NCI-H2029 treated with DMSO at 0.1 percent for 48 hours (cell line): ENCODE measurements at regions not wholly inside any gene's neighbourhood (a gene's known extent, or its start where the extent isn't known, plus 50 kb on each side); places are given as distances from the start of the nearest gene placed in this dataset.

ENCODE experiments used
- DNase-seq: peaks from one replicate; lab custom pipeline; 2025; lab: John Stamatoyannopoulos, UW

GRCh38 chr7:46539892-46540483 lies 618.9 kb upstream of the IGFBP3 start:
- no peak for DNase-seq

GRCh38 chr7:46537191-46537905 lies 616.3 kb upstream of the IGFBP3 start:
- DNase-seq: no peak

DNA sequence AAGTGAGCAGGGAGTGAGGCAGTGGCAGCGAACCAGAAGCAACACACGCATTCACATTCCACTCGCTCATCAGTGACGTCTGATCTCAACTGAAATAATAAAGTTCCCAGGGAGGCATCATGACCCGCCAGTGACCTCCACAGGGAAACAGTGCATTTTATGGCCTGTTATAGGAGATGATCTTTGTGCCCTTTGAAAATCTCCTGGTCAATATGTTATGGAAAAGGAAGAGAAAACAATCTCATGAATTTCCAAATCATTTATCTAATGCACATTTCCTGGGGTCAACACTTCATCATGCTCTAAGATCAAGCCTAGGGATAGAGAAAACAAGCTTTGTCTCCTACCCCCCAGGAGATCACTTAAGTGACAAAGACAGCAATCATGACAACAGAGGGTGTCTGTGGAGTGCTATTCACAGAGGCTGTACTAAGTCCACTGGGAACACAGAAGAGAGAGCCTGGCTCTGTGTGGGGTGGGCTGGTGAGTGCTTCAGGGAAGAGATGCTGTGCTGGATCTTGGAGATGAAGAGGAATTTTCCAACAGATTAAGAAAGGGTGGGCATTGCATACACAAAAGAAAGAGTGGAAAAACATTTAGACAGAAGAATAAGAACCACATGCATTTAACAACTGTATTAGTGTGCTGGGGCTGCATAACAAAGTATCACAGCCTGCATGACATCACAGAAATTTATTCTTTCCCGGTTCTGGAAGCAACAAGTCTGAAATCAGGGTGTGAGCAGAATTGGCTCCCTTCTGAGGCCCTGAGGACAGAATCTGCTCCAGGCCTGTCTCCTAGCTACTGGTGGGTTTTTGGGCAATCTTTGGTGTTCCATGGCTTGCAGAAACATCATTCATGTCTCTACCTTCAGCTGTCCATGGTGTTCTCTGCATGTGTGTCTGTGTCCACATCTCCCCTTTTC lies 613.9 kb upstream of the IGFBP3 start:
- no peak for DNase-seq

DNA sequence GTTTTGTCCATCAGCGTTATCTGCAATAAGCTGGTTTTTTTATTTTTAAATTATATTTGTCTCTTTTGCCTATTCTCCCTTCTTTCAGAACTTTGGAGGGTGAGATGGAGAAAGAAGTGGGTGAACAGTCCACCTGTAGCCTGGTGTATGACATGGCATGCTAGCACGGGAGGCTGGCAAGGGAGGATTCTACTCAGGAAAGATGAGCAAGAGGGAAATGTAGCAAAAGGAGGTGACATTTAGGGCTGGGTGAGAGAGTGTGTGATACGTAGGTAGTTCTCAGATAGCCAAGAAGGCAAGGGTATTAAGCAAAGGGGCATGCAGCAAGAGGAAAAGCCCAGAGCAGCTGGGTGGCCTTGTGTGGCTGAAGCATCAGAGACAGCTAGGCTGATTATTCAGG lies 612.9 kb upstream of the IGFBP3 start:
- no peak for DNase-seq

- no peak for DNase-seq
Measured at GRCh38 chr7:46532571-46532970, 611.5 kb upstream of the IGFBP3 start.

DNA sequence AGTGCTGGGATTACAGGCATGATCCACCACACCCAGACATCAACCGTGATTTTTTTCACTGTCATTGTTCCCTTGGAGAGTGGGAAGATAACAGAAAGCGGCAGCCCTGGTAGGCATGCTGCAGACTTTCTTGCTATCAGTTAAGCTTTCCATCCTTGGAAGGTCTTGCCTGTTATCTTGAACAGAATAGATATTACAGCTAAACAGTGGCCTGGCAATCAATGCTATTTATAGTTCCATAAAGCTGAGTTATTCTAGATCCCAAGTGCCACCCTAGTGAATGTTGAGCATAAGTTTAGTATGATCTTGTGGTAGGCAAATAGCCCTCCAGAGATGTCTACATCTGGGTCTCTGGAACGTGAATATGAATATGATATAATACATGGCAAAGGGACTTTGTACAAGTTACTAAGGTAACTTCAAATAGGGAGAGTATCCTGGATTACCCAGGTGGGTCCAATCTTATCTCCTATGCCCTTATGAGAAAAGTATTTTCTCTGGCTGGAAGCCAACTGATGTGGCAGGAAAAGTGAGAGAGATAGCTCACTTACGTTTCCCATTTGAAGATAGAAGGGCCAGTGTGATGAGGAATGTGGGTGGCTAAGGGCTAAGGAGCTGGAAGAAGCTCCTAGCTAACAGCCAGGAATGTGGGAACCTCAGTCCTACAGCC lies 609.1 kb upstream of the IGFBP3 start:
- DNase-seq: no peak

DNA sequence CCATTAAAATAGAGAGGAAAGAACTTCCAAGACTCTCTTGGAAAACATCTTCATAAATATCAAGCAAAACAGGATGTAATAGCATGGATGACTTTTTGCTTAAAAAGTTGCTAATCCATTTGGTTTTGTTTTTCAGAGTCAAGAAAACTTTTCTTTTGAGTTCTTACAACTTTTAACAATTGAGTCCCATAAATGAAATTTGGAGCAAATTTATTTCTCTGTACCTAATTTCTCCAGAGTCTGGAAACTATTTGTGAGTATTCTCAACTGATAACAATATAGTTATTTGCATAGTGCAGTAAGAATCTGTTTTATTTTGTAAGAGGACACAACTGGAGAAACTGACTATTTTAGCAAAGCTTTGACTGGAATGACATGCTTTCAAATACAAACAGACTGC lies 606.3 kb upstream of the IGFBP3 start:
- no peak for DNase-seq

- DNase-seq: no peak
Measured at GRCh38 chr7:46525876-46526275, 604.8 kb upstream of the IGFBP3 start.

GRCh38 chr7:46524350-46524749 lies 603.3 kb upstream of the IGFBP3 start:
- DNase-seq: no peak

- no peak for DNase-seq
Measured at GRCh38 chr7:46522354-46522906, 601.4 kb upstream of the IGFBP3 start.

DNA sequence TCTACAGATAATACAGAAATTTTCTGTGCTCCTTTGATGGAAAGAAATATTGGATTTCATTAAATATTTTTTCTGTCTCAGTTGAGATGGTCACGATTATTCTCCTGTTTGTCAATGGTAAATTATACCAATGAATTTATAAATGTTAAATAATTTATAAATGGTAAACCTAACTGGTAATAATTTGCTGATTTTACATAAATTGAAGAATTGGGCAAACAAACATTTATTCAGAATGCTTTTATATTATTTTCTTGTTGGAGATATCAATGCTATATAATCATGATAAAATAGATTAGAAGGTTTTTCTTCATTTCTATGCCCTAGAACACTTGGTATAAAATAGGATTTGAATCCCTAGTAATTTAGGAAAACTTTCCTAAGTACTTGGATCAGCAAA lies 597.6 kb upstream of the IGFBP3 start:
- no peak for DNase-seq

DNA sequence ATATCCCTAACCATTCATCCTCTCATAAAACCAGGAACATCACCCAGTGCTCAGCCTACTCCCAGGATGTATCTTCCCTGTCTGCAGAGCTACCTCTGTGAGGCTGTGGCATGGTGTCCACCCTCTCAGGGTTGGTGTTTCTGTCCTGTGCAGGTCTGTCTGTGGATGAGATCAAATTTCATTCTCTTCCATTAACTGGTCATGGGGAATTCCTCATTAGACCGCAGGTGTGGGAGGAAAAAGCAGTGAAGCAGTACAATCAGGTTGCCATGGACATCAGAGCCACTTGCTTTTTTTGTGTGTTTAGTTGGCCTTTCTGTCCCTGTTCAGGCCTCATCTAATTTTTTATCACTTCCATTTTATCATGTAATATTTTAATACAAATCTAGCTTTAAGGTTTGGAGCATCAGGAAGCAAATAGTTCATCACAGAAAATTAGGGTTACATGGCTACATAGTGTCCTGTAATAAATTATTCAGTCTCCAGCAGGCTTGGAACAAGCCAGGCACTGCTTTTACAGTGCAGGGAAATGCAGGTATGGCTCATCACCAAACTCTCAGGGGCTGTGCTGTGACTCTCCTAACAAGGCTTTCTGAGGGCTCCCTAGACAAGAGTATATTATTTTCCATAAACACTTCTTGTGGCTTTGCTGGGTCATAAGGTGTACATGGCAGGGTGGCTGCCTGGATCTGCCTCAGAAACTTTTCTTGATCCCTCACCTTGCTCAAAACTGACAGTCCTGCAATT lies 594.9 kb upstream of the IGFBP3 start:
- DNase-seq: no peak

GRCh38 chr7:46513447-46513848 lies 592.4 kb upstream of the IGFBP3 start:
- DNase-seq: no peak

GRCh38 chr7:46512891-46513413 lies 591.9 kb upstream of the IGFBP3 start:
- no peak for DNase-seq

DNA sequence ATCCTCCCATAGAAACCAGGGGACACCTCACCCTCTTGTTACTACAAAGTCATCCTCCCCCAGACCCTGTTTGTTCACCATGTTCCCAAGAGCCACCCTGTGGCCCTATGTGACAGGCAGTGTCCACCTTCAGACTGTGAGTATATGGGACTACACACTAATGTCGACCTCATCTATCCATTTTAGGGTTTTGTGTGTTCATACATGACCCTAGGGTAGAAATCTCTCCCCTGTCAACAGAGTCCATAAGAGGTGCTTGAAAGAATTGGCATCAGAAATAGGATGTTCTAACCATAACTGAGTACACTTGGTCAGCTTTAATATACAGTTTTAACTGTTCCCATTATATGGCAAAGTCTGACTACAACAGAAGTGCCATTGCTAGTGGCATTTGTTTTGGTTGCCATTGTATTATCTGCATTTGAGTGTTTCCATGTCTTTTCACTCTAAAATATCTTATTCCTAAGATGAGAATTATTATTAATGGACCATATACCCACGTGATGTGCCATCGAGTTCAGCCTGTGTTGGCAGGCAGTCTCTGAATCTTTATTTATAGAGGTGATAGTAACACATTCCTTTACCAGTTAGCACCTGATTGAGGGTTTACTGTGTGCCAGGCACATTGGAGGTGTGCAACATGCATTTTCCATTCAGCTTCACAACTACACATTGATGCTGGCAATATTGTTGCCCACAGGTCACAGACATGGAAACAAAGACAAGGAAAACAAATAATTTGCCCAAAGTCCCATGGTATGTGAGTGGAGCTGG lies 590.6 kb upstream of the IGFBP3 start:
- no peak for DNase-seq

DNA sequence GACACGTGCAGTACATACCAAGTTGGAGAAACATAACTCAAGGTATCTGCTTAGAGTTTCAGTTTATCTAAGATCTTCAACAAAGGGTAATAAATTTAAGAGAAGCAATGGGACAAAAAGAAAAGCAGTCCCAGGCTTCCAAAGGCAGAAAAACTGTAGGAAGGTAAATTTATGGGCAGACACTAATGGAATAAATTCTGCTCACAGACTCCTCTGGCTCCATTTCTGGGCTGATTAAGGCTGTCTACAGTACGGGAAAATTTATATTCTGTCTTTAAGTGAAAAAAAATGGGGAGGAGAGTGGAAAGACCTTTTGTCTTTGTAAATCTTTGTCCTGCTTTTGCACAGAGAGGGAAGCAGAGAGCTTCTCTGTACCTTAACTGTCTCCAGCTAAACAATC lies 587.5 kb upstream of the IGFBP3 start:
- DNase-seq: no peak

- no peak for DNase-seq
Measured at GRCh38 chr7:46507560-46507959, 586.5 kb upstream of the IGFBP3 start.

- no peak for DNase-seq
Measured at GRCh38 chr7:46494441-46494840, 573.4 kb upstream of the IGFBP3 start.

DNA sequence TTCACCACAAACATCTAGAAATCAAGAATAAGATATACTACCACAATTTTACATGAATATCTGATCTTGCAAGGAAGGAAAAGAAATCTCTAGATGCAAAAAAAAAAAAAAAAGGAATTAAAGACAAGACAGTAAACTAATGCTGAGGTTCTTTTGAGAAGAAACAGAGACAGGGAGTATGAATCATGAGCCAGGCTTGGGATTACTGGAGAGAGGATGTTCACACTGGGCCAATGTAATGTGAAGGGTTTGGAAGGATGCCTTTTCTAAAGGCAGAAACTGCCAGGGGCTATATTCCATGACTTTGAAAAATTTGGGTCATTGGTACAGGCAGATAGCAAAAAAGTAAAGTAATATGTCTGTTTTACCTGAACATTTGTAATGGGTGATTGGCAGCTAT lies 573.0 kb upstream of the IGFBP3 start:
- no peak for DNase-seq

GRCh38 chr7:46493196-46493595 lies 572.1 kb upstream of the IGFBP3 start:
- no peak for DNase-seq
